ENCODE measurements at regions not wholly inside any gene's neighbourhood (a gene's known extent, or its start where the extent isn't known, plus 50 kb on each side); places are given as distances from the start of the nearest gene placed in this dataset.

DNA sequence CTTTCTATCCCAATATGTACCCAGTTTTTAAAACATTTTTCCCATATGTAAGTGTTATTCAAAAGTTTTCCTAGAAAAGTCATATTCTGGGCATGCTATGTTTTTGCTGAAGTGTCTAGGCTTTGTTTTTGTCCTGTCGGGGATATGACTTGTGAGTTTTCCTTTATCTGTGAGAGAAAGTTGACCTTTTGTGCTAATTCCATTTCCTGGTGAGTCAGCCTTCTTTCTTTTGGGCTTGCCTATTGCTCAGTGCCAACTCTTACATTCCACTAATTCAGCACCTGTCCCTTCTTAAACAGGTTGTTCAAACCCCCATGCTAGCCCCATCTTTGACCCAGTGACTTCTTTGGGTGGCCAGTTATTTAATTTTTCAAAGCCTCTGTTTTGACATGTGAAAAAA, 146.2 kb downstream of the AHR start:
- Histone ChIP-seq H3F3A (ENCODE audit: low read depth) (no peaks in the 10 kb centered on the region), H2AFZ (ENCODE audit: low read length) (no peak overlapping the region), H3K4me1 (ENCODE audit: insufficient read depth, low read length, poor library complexity, severe bottlenecking) (no peaks in the 10 kb centered on the region), H3K9me2 (replicated peaks; ENCODE audit: low read depth, low read length) (no peaks in the 10 kb centered on the region), H3K4me3 (ENCODE audit: low read length, poor library complexity, severe bottlenecking) (no peak overlapping the region), H3K27me3 (ENCODE audit: insufficient read depth, low read length, poor library complexity, severe bottlenecking) (no peaks in the 10 kb centered on the region), H4K20me1 (ENCODE audit: insufficient read depth, low read length, poor library complexity, severe bottlenecking) (no peaks in the 10 kb centered on the region), H3K4me2 (ENCODE audit: low read depth, low read length, poor library complexity, severe bottlenecking) (no peak overlapping the region), H3K9me3 (ENCODE audit: insufficient read depth, low read depth, low read length) (peaks cover 25% of the 10 kb centered on the region; the same call in 1 of the 2 replicates), H3K36me3 (ENCODE audit: insufficient read depth, low read length) (no peaks in the 10 kb centered on the region), H3K9ac (ENCODE audit: low read depth, low read length, poor library complexity, severe bottlenecking) (no peak overlapping the region), H3K79me2 (ENCODE audit: insufficient read depth, low read length) (no peaks in the 10 kb centered on the region)
- no peak for TF ChIP-seq EZH2phosphoT487 (IDR thresholded peaks at IDR 0.05; ENCODE audit: borderline replicate concordance)
- TF ChIP-seq, protein P1, sequence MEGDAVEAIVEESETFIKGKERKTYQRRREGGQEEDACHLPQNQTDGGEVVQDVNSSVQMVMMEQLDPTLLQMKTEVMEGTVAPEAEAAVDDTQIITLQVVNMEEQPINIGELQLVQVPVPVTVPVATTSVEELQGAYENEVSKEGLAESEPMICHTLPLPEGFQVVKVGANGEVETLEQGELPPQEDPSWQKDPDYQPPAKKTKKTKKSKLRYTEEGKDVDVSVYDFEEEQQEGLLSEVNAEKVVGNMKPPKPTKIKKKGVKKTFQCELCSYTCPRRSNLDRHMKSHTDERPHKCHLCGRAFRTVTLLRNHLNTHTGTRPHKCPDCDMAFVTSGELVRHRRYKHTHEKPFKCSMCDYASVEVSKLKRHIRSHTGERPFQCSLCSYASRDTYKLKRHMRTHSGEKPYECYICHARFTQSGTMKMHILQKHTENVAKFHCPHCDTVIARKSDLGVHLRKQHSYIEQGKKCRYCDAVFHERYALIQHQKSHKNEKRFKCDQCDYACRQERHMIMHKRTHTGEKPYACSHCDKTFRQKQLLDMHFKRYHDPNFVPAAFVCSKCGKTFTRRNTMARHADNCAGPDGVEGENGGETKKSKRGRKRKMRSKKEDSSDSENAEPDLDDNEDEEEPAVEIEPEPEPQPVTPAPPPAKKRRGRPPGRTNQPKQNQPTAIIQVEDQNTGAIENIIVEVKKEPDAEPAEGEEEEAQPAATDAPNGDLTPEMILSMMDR (conservative IDR thresholded peaks at IDR 0.05; ENCODE audit: low read length), result no peak

DNA sequence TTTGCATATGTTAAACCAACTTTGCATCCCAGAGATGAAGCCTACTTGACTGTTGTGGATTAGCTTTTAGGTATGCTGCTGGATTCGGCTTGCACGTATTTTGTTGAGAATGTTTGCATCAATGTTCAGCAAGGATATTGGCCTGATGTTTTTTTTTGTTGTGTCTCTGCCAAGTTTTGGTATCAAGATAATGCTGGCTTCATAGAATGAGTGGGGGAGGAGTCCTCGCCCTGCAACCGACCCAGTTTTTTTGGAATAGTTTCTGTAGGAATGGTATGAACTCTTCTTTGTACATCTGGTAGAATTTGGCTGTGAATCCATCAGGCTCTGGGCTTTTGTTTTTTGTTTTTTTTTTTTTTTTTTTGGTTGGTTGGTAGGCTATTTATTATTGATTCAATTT, 147.9 kb downstream of the AHR start:
- H3K4me2 ChIP-seq (ENCODE audit: low read depth, low read length, poor library complexity, severe bottlenecking), result no peak overlapping the region
- H3K4me3 ChIP-seq (ENCODE audit: low read length, poor library complexity, severe bottlenecking), result no peak overlapping the region
- peaks cover 20% of the 10 kb centered on the region; the same call in 1 of the 2 replicates for H3K9me3 ChIP-seq (ENCODE audit: insufficient read depth, low read depth, low read length)
- no peak overlapping the region for H3K9ac ChIP-seq (ENCODE audit: low read depth, low read length, poor library complexity, severe bottlenecking)
- H3F3A ChIP-seq (ENCODE audit: low read depth), result no peaks in the 10 kb centered on the region
- H3K9me2 ChIP-seq (replicated peaks; ENCODE audit: low read depth, low read length), result no peaks in the 10 kb centered on the region
- no peaks in the 10 kb centered on the region for H3K36me3 ChIP-seq (ENCODE audit: insufficient read depth, low read length)
- H4K20me1 ChIP-seq (ENCODE audit: insufficient read depth, low read length, poor library complexity, severe bottlenecking), result no peaks in the 10 kb centered on the region
- no peak overlapping the region for H2AFZ ChIP-seq (ENCODE audit: low read length)
- H3K4me1 ChIP-seq (ENCODE audit: insufficient read depth, low read length, poor library complexity, severe bottlenecking), result no peaks in the 10 kb centered on the region
- no peaks in the 10 kb centered on the region for H3K27me3 ChIP-seq (ENCODE audit: insufficient read depth, low read length, poor library complexity, severe bottlenecking)
- H3K79me2 ChIP-seq (ENCODE audit: insufficient read depth, low read length), result no peaks in the 10 kb centered on the region
- TF ChIP-seq EZH2phosphoT487 (IDR thresholded peaks at IDR 0.05; ENCODE audit: borderline replicate concordance), result no peak
- TF ChIP-seq, protein P1 (conservative IDR thresholded peaks at IDR 0.05; ENCODE audit: low read length), result no peak

DNA sequence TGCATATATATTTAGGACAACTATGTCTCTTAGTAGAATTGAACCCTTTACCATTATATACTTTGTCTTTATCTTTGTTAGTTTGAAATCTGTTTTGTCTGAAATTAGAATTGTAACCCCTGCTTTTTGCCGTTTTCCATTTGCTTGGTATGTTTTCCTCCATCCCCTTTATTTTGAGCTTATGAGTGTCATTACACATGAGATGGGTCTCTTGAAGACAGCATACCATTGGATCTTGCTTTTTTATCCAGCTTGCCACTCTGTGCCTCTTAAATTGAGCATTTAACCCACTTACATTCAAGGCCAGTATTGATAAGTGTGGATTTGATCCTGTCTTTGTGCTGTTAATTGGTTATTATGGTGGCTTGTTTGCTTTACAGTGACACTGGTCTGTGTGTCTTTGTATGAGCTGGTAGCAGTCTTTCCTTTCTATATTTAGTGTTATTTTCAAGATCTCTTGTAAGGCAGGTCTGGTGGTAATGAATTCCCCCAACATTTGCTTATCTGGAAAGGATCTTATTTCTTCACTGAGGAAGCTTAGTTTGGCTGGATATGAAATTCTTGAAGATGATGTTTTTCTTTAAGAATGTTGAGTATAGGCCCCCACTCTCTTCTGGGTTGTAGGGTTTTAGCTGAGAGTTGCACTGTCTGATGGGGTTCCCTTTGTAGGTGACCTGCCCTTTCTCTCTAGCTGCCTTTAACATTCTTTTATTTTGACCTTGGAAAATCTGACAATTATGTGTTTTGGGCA, 149.5 kb downstream of the AHR start:
- Histone ChIP-seq H2AFZ (ENCODE audit: low read length) (no peak overlapping the region), H3K9me3 (ENCODE audit: insufficient read depth, low read depth, low read length) (peaks cover 20% of the 10 kb centered on the region; the same call in 1 of the 2 replicates), H3F3A (ENCODE audit: low read depth) (no peaks in the 10 kb centered on the region), H3K79me2 (ENCODE audit: insufficient read depth, low read length) (no peaks in the 10 kb centered on the region), H3K9ac (ENCODE audit: low read depth, low read length, poor library complexity, severe bottlenecking) (no peak overlapping the region), H3K27me3 (ENCODE audit: insufficient read depth, low read length, poor library complexity, severe bottlenecking) (no peaks in the 10 kb centered on the region), H3K4me3 (ENCODE audit: low read length, poor library complexity, severe bottlenecking) (no peak overlapping the region), H3K4me2 (ENCODE audit: low read depth, low read length, poor library complexity, severe bottlenecking) (no peak overlapping the region), H3K36me3 (ENCODE audit: insufficient read depth, low read length) (no peaks in the 10 kb centered on the region), H4K20me1 (ENCODE audit: insufficient read depth, low read length, poor library complexity, severe bottlenecking) (no peaks in the 10 kb centered on the region), H3K9me2 (replicated peaks; ENCODE audit: low read depth, low read length) (no peaks in the 10 kb centered on the region), H3K4me1 (ENCODE audit: insufficient read depth, low read length, poor library complexity, severe bottlenecking) (no peaks in the 10 kb centered on the region)
- no peak for TF ChIP-seq EZH2phosphoT487 (IDR thresholded peaks at IDR 0.05; ENCODE audit: borderline replicate concordance)
- TF ChIP-seq, protein P1 (conservative IDR thresholded peaks at IDR 0.05; ENCODE audit: low read length), result no peak

All from Loucy (cell line).